RPMI8226 (cell line): ENCODE measurements at regions not wholly inside any gene's neighbourhood (a gene's known extent, or its start where the extent isn't known, plus 50 kb on each side); places are given as distances from the start of the nearest gene placed in this dataset.
A peak's percentile ranks its signal among the peaks of the same experiment; 100 is the strongest.
"Not testable (repeated sequence)": the region's sequence is repeated elsewhere in the genome, so short reads cannot be mapped to it uniquely, and the experiment has no call there.

Source experiments
- DNase-seq: peaks from one replicate; pipeline ENCODE4 v3.0.0-alpha.2; 2015

DNA sequence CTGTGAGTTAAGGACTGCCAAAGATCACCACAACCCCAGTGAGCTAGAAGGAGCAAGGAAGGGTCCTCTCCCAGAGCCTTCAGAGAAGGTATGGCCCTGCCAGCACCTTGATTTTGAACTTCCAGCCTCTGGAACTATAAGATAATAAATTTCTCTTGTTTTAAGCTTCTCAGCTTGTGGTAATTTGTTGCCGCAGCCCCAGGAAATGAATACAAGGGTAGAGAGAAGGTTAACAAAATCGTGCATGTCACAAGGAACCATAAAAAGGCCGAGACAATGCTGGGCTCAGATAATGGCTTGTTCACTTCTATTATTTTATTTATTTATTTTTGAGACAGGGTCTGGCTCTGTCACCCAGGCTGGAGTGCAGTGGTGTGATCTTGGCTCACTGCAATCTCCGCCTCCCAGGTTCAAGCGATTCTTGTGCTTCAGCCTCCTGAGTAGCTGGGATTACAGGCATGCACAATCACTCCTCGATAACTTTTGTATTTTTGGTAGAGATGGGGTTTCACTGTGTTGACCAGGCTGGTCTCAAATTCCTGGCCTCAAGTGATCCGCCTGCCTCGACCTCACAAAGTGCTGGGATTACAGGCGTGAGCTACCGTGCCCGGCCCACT lies 71.5 kb downstream of the WSB1 start:
- not testable (repeated sequence) for DNase-seq

DNA sequence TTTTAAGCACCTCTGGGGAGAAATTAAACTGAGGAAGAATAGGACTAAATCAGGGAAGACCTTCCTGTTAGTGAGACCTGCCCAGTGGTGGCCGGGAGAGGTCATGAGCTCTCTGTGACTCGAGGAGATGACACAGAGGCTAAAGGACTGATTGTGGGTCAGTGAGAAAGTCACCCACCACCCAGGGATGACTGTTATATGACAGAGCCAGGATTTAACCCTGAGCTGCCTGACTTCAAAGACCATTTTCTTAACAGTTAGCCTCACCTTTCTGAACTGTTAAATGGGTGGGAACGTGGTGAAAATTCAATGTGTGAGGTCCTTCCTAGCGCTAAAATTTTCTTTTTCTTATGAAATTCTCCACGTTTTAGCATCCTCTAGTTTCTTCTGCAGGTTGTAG lies 72.5 kb downstream of the WSB1 start:
- no peak for DNase-seq

DNA sequence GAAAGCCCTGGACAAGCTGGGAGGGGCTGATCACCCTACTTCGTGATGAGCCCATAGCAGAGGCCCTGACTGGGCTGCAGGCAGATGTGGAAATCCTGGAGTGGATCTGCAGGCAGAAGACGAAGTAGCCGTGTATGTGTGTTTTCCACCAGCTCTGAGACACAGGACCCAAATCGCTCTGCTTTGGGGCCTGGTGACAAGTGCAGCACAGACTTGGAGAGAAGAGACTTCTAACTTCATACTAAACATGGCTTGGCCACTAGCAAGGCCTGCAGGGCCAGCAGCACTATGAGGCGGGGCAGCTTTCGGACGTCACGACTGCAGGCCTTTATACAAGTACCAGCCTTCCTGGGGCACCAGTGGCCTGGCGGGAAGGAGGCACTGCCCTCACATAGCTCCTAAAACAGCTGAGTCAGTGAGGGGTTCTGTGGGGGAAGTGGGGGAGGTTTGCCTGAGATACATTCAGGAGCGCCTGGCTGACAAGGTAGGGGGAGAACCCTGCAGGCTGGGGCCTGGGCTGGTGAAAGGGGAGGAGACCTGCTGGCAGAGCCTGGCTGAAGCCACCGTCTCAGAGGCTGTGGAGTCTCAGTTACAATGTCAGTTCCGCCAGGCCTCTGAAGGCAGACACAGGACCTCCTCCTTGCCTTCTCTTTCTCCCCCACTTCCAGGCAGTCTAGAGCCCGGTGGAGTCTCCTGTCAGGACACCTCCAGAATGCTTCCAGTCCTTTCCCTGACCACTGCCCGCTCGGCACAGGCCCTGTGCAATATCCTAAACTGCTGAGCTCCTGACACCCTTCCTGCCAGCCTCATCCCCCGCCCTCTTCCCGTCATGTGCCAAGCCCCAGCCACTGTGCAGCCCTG lies 73.4 kb downstream of the WSB1 start:
- DNase-seq: no peak

DNA sequence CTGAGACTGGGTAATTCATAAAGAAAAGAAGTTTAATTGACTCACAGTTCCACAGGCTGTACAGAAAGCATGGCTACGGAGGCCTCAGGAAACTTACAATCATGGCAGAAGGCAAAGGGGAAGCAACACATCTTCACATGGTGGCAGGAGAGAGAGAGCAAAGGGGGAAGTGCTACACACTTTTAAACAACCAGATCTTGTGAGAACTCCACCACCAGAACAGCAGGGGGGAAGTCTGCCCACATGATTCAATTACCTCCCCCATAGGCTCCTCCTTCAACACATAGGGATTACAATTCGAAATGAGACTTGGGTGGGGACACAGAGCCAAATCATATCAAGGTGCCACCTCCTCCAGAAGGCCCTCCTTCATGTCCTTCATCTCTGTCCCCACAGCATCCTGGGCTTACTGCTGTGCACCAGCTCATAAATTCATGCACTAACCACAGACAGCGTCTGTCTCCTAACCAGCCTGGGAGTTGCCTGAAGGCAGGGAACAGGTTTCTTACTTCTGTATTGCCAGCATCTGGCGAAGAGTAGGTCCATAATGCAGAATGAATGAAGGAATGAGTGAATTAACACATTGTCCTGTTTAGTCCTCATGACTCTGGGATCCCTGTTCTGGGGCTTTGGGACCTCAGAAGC lies 74.4 kb downstream of the WSB1 start:
- DNase-seq: no peak

DNA sequence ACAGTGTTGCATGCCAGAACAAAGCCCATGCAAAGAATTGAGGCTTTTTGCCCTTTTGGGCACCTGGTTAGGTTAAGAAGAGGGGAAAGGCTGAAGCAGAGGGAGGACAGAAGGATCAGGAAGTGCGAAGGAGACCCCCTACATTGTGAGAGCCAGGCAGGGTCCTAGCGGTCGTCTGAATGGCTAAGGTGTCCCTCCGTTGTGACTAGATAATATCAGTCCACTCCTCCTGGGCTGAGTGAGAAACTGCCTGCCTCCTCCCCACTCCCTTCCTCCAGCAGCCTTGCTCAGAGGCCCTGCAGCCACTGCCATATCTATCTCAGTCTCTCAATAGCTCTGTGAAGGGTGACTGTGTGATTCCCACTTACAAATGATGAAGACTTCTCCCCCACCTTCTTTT lies 75.1 kb downstream of the WSB1 start:
- no peak for DNase-seq

DNA sequence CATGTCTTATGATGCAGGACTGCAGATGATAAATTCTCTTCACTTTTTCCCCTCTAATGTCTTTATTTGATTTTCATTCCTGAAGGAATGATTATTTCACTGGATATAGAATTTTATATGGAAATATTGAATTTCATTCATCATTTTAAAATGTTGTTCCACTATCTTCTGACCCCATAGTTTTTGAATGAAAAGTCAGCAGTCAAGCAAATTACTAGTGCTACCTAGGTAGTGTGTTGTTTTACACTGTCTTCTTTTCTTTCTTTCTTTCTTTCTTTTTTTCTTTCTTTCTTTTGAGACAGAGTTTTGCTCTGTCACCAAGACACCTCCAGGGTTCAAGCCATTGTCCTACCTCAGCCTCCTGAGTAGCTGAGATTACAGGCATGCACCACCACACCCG lies 76.9 kb downstream of the WSB1 start:
- no peak for DNase-seq

DNA sequence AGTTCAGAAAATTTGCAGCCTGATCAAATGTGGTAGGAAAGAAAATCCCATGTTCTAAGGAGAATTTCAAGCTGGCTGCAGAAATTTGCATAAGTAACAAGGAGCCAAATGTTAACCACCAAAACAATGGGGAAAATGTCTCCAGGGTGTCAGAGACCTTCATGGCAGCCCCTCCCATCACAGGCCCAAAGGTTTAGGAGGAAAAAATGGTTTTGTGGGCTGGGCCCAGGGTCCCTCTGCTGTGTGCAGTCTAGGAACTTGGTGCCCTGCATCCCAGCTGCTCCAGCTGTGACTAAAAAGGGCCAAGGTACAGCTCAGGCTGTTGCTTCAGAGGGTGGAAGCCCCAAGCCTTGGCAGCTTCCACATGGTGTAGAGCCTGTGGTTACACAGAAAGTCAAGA lies 79.8 kb downstream of the WSB1 start:
- not testable (repeated sequence) for DNase-seq

DNA sequence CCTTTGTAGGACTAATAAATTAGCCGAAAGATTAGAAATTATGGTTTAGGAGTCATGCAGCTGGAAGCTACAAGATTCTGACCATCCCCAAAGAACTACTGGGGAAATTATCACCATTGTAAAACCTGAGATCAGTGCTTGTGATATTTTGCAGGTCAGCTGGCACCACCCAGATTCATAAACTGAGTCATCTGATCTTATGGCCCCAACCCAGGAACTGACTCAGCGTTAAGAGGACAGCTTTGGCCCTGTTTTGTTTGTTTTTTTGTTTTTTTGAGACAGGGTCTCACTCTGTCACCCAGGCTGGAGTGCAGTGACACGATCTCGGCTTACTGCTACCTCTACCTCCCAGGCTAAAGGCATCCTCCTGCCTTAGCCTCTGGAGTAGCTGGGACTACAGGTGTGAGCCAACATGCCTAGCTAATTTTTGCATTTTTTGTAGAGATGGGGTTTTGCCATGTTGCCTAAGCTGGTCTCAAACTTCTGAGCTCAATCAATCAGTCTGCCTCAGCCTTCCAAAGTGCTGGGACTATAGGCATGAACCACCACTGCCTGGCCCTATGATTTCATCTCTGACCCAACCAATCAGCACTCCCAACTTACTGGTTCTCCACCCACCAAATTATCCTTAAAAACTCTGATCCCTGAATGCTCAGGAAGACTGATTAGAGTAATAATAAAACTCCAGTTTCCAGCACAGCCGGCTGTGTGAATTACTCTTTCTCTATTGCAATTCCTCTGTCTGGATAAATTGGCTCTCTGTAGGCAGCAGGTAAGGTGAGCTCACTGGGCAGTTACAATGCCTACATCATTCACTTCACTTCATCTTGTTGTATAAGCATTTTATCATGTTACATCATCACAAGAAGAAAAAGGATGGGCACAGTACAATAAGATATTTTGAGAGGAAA lies 79.4 kb upstream of the KSR1 start:
- no peak for DNase-seq

DNA sequence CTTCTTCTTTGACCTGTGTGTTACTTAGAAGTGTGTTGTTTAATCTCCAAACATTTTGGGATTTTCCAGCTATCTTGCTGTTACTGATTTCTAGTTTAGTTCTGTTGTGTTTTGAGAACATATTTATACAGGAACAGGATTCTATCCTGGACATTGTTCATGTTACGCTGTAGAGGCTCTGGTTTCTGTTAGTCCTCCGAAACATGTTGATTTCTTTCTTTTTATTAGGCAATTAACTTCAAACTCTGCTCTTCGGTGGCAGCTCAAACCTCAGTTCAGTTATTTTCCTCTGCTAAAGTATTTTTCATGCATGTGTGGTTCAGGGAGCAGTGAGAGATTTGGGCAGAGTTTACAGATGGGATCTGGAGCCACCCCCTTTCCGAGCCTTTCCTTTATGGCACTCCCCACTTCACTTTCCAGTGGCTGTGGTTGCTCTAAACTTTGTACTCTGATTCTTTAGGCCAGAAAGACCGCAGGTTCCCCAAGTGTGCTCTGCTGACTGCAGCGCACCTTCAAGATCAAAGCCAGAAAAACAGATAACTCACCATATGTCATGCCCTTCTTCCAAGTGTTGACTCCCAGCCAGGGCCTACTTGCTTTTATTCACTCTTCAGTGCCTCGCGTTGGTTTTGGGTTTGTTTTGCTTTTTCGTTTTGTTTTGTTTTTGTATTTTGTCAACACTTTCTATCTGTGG lies 77.6 kb upstream of the KSR1 start:
- no peak for DNase-seq

DNA sequence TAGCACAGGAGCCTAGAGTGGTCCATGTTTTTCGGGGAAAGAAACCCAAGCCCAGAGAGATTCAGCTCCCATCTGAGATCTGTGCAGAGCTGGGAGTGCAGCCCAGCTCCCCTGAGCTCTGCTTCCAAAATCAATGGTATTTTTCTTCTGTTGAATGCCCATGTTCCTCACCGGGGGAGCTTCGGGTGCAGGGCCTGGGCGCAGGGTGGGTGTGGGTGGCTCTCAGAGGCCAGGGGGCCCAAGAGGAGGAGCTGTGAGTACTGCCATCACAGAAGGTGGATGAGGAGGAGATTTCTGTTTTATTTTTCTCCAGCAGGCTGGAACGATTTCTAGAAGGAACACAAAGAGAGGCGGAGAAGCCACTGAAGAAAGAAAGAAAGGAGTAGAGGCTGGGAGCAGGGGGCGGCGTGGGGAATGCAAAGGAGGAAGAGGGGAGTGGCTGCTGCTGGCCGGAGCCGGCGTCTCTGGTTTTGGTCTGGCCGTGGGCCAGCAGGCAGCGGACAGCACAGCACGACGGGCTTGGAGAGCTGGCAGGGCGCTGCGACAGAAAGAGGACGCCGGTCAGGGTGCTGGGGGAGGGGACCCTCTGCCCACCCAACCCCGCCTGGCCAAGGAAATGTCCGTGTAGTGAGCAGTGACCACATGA lies 76.2 kb upstream of the KSR1 start:
- DNase-seq: no peak

DNA sequence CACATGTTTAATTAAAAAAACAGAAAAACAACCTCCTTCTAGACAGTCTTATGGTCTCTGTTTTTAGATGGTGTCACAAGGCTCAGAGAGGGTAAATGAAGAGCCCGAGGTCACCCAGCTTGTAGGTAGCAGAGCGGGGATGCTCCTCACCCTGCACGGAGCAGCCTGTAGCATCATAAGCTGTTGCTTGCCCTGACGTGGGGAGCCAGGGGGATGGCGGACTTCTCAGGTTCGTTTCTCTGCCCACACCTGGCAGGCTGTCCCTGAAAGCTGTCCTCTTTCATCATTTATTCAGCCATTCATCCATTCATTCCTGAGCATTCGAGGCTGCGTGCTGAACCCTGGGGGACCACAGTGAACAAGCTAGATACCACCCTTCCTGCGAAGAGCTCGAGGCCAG lies 75.7 kb upstream of the KSR1 start:
- no peak for DNase-seq

DNA sequence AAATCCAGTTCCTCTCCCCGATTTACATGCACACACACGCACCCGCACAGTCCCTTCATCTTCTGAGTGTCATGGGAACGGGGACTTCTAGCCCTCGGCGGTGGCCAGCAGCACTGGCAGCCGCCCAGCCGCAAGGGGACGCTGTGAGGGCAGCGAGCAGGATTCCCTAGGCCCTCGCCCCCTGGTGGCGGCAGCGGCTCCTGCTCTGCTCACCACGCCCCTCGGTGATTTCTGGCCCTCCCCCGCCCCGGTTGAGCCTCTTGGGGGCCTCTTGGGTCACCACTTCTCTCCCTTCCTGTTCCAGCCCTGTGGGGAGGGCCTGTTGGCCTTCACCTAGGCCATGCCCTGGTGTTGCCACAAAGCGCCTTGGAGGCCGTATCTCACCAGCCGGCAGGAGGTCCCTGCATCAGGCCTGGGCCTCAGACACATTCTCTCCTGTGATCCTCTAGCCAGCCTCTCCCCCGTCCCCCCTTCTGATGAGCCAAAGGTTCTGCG lies 75.2 kb upstream of the KSR1 start:
- DNase-seq: peak; percentile 88

DNA sequence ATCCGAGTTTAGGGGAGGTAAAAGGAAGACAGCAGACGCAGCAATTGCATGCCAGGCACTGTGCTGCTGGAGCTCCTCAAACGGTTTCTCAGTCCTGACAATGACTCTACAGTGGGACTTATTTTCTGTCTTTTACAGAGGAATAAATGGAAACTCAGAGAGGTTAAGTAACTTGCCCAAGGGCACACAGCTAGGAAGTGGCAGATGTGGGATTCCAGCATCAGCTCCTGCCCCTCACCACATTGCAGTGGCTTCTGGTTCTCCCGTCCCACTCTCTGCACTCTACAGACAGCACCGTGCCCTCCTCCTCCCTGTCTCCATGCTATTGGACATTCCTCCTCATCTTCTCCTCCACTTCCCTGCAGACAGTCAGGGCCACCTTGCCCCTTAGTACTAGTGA lies 74.2 kb upstream of the KSR1 start:
- DNase-seq: no peak

DNA sequence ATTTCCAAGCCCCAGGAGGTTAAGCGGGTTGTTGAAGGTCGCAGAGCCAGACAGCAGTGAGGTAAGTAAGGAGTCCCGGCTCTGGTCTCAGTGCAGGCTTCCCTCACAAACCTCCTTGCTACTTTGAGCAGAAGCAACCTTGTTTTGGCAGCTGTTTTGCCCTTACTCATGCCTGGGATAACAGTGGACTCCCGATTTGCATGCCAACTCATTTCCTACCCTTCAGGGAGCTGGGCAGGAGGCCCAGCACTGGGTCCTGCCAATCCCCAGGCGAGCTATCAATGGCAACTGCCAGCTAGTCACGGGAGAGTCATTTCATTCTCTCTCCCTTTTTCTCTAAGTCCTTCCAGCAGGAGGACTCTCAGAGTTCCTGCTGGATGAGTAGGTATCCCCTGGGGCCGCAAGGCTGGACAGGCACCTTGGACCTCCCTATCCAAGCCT lies 72.0 kb upstream of the KSR1 start:
- DNase-seq: no peak

DNA sequence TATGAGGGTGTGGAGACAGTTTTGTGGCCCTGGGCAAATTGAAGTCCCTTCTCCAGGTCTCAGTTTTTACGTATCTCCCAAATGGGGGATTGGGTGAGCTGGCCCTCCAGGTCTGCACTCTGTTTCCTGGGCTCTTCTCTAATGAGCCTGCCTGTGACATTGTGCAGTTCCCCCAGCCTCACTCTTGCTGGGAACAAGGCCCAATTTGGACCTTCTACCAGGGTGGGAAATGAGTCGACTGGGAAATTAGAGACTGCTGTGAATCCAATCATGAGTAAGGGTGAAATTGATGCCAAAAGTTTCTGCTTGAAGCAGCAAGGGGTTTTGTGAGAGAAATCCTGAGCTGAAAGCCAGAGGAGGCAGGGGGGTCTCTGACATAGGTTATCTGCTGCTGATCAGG lies 71.5 kb upstream of the KSR1 start:
- no peak for DNase-seq

DNA sequence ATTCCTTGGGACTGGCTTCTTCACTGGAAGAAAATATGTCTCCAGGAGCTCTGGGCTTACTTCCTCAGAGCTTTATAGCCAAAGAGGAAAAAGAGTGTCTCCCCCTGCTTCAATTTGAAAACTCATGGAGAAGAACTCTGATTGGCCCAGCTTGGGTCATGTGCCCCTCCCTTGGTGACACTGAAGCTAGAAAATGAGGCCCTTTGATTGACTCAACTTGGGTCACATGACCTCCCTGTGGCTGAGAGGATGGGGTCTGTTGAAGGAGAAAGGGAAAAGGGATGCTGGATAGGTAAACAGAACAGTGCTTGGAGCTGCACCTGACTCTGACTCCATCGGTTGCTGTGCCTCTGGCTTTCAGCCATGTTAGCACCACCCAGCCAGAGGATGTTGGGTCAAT lies 70.6 kb upstream of the KSR1 start:
- DNase-seq: no peak

DNA sequence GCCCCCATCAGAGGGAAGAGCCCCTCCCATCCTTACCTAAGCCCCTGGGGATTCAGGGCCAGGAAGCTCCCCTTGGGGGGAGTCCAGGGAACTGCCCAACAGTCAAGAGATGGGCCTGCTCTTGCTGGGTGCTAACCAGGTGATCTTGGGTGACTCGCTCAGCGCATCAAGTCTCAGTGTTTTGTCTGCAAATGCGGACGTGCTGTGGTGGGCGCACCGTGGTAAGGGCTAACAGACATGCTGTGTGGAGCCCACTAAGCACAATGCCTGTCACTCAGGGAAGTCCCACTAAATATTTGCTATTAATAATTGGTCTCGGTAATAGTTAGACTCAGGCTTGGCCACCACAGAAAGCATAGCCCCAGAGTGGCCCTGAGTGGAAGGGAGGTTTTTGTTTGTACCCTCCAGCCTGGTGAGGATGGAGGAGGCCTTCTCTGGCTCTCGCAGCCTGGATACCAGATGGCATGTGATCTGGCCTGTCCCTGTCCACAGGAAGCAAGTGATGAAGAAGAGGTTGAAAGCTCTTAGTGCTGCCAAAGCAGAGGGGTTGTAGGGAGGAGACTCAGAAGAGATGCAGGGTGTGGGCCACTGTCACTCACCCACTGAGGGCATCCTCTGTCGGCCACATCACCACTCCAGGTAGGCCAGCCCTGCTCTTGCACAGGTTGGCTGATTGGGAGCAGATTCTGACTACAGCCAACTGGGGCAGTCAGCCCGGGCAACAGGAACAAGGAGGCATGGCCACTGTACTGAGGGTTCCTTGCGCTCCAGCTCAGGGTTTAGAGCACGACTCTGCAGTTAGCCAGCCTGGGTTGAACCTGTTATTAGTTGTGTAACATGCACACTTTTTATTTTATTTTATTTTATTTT lies 69.8 kb upstream of the KSR1 start:
- DNase-seq: no peak

DNA sequence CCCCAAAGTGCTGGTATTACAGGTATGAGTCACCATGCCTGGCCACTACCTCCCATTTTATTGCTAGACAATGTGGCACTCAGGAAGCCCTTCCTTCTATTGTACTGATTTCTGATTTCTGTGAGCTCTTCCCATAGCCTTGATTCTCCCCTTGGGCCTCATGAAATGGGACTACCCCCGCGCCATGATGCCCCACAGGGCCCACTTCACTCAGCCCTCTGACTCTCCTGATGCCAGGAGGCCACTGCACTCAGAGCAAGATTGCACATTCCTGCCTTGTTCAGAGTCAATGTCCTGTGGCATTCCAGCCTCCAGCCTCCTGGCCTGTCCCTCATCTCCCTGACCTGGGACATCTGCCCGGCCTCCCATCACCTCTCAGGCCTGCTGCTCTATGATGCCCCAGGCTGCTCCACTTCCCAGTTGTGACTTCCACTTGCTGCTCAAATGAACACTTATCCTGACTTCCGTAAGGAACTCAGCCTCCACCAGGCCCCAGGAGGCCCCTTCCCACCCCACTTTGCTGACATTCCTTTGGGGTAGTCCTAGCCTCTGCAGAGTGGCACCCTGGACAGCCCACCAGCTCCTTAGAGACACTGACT lies 66.6 kb upstream of the KSR1 start:
- no peak for DNase-seq

DNA sequence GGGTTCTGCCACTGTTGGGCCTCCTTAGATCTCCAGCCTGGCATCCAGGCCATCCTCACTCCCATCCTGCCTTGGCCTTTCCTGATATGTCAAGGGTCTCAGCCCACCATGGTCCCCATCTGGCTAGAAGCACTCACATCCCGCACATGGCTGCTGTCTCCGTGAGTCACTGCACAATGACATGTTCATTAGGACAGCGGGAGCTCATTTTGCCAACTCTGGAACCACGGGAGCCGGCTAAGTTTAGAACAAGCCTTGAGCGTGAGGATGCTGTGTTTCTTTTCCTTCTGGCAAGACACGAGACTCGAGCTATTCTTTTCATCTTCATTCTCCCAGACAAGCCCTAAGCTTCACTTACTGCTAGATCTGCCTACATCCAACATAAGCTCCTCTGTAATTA lies 65.7 kb upstream of the KSR1 start:
- DNase-seq: no peak

DNA sequence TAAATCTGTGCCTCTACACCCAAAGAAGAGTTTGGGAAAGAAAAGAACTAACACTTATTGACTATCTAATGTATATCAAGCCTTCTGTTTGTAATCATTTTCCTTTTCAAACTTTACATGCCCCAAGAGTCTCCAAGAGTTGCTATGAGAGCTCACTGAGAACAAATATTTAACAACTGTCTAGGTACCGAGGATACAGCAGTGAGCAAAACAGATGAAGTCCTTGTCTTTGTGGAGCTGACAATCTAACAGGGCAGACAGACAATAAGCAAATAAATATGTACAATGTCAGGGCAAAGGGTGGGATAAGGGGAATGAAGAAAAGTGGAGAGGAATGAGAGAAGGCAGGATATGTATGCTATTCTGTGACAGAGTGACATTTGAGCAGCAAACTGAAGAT lies 64.8 kb upstream of the KSR1 start:
- no peak for DNase-seq
